Osteocyte (in vitro differentiated cells): ENCODE measurements at regions not wholly inside any gene's neighbourhood (a gene's known extent, or its start where the extent isn't known, plus 50 kb on each side); places are given as distances from the start of the nearest gene placed in this dataset.

ENCODE experiments used
- DNase-seq: peaks from one replicate; pipeline ENCODE4 v3.0.0; 2021; ENCODE audit warnings: mixed read lengths; ENCODE audit not compliant: unreplicated experiment; ENCODE audit errors: extremely low spot score
- H3K27ac Mint-ChIP-seq: one replicate; pipeline ENCODE4 v1.8.0; 2021; ENCODE audit warnings: mild to moderate bottlenecking, mixed read lengths; ENCODE audit not compliant: unreplicated experiment
- H3K27me3 Mint-ChIP-seq: one replicate; pipeline ENCODE4 v1.8.0; 2021; ENCODE audit warnings: mixed read lengths; ENCODE audit not compliant: unreplicated experiment
- H3K36me3 Mint-ChIP-seq: one replicate; pipeline ENCODE4 v1.8.0; 2021; ENCODE audit warnings: mixed read lengths; ENCODE audit not compliant: unreplicated experiment
- H3K4me1 Mint-ChIP-seq: one replicate; pipeline ENCODE4 v1.8.0; 2021; ENCODE audit warnings: mixed read lengths; ENCODE audit not compliant: unreplicated experiment
- H3K4me3 Mint-ChIP-seq: one replicate; pipeline ENCODE4 v1.8.0; 2021; ENCODE audit warnings: mild to moderate bottlenecking, moderate library complexity, mixed read lengths; ENCODE audit not compliant: unreplicated experiment
- H3K9me3 Mint-ChIP-seq: one replicate; pipeline ENCODE4 v1.8.0; 2021; ENCODE audit warnings: mixed read lengths; ENCODE audit not compliant: unreplicated experiment
- CTCF ChIP-seq: fragments of 200-600 bp; sonication (generic); IDR thresholded peaks from 2 replicates; pipeline ENCODE4 v1.5.0; 2021; ENCODE audit warnings: antibody characterized with exemption, mild to moderate bottlenecking, moderate library complexity

- Mint-ChIP-seq H3K4me3 (no peak overlapping the region), H3K27me3 (peaks cover 5% of the 10 kb centered on the region), H3K9me3 (no peaks in the 10 kb centered on the region)
Measured at GRCh38 chr21:43270800-43271301, 102.0 kb downstream of the CRYAA start.

GRCh38 chr21:43269957-43270705 is 101.3 kb downstream of the CRYAA start:
- no peak for TF ChIP-seq CTCF
- Mint-ChIP-seq H3K4me3 (no peak overlapping the region), H3K36me3 (no peaks in the 10 kb centered on the region), H3K27ac (no peak overlapping the region), H3K27me3 (peaks cover 2% of the 10 kb centered on the region), H3K9me3 (no peaks in the 10 kb centered on the region), H3K4me1 (peaks cover 3% of the 10 kb centered on the region)
- DNase-seq, result no peak

More at GRCh38 chr21:43270800-43271301, 102.0 kb downstream of the CRYAA start:
- Mint-ChIP-seq H3K4me1 (peaks cover 6% of the 10 kb centered on the region), H3K36me3 (no peaks in the 10 kb centered on the region), H3K27ac (no peak overlapping the region)
- no peak for DNase-seq
- no peak for TF ChIP-seq CTCF

GRCh38 chr21:43269440-43269839 is 100.6 kb downstream of the CRYAA start:
- Mint-ChIP-seq H3K27ac (no peak overlapping the region), H3K4me1 (peaks cover 3% of the 10 kb centered on the region), H3K27me3 (peaks cover 2% of the 10 kb centered on the region), H3K4me3 (no peak overlapping the region), H3K36me3 (no peaks in the 10 kb centered on the region), H3K9me3 (no peaks in the 10 kb centered on the region)
- no peak for DNase-seq
- no peak for TF ChIP-seq CTCF

GRCh38 chr21:43268804-43269186 is 100.0 kb downstream of the CRYAA start:
- TF ChIP-seq CTCF, result no peak
- no peaks in the 10 kb centered on the region for H3K36me3 Mint-ChIP-seq
- peaks cover 3% of the 10 kb centered on the region for H3K4me1 Mint-ChIP-seq

GRCh38 chr21:43268086-43268803 is 99.4 kb downstream of the CRYAA start:
- H3K27ac Mint-ChIP-seq, result no peak overlapping the region
- no peak overlapping the region for H3K4me3 Mint-ChIP-seq
- TF ChIP-seq CTCF, result no peak
- peaks cover 3% of the 10 kb centered on the region for H3K4me1 Mint-ChIP-seq
- H3K36me3 Mint-ChIP-seq, result no peaks in the 10 kb centered on the region
- H3K9me3 Mint-ChIP-seq, result no peaks in the 10 kb centered on the region
- H3K27me3 Mint-ChIP-seq, result no peaks in the 10 kb centered on the region
- no peak for DNase-seq

More at GRCh38 chr21:43268804-43269186, 100.0 kb downstream of the CRYAA start:
- no peaks in the 10 kb centered on the region for H3K27me3 Mint-ChIP-seq
- H3K27ac Mint-ChIP-seq, result no peak overlapping the region
- no peaks in the 10 kb centered on the region for H3K9me3 Mint-ChIP-seq
- no peak overlapping the region for H3K4me3 Mint-ChIP-seq
- DNase-seq, result no peak
